Nephron (organoid): ENCODE measurements at regions not wholly inside any gene's neighbourhood (a gene's known extent, or its start where the extent isn't known, plus 50 kb on each side); places are given as distances from the start of the nearest gene placed in this dataset.

Source experiments
- H3K27ac Mint-ChIP-seq, 3 experiments: 2 replicates each; pipeline ENCODE4 v1.8.0; 2020; ENCODE audit warnings: mixed read lengths in 3 of 3, mild to moderate bottlenecking in 2 of 3, moderate library complexity in 1 of 3
- H3K27me3 Mint-ChIP-seq: 2 replicates; pipeline ENCODE4 v1.8.0; 2021; ENCODE audit warnings: low read depth, mild to moderate bottlenecking, moderate library complexity, mixed read lengths
- H3K36me3 Mint-ChIP-seq: 2 replicates; pipeline ENCODE4 v1.8.0; 2020; ENCODE audit warnings: low read depth, mixed read lengths
- H3K4me1 Mint-ChIP-seq: 2 replicates; pipeline ENCODE4 v1.8.0; 2020; ENCODE audit warnings: mixed read lengths
- H3K4me3 Mint-ChIP-seq, 3 experiments: 2 replicates each; pipeline ENCODE4 v1.8.0; 2020; ENCODE audit warnings: mild to moderate bottlenecking in 3 of 3, mixed read lengths in 3 of 3, moderate library complexity in 2 of 3
- H3K9me3 Mint-ChIP-seq: 2 replicates; pipeline ENCODE4 v1.8.0; 2020; ENCODE audit warnings: mixed read lengths
- TF ChIP-seq, protein P1 (sequence below), 3 experiments: fragments of 200-600 bp; sonication (generic); IDR thresholded peaks; one replicate each; pipeline ENCODE4 v1.5.0; 2021; ENCODE audit warnings: antibody characterized with exemption in 3 of 3; ENCODE audit not compliant: unreplicated experiment in 3 of 3

DNA sequence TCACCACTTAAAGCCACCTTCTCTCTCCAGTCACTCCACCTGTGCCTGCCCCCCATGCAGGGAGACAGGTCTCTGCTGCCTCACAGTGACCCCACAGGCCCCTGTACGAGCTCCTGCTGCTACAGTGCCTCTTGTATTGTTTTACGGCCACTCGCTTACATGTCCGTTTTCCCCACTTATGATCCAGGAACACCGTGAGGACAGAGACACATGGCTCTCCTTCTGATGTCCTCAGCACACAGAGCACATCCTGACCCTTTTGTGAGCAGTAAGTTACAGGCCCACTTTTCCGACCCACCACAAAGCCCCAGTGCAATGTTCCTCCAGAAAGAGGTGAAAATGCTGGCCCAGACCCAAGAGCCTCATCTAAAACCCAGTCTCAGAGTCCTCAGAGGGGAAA, 84.8 kb upstream of the GNAO1 start:
- H3K4me3 Mint-ChIP-seq = no peak overlapping the region
- H3K9me3 Mint-ChIP-seq = no peaks in the 10 kb centered on the region
- H3K36me3 Mint-ChIP-seq = no peaks in the 10 kb centered on the region
- TF ChIP-seq, protein P1, sequence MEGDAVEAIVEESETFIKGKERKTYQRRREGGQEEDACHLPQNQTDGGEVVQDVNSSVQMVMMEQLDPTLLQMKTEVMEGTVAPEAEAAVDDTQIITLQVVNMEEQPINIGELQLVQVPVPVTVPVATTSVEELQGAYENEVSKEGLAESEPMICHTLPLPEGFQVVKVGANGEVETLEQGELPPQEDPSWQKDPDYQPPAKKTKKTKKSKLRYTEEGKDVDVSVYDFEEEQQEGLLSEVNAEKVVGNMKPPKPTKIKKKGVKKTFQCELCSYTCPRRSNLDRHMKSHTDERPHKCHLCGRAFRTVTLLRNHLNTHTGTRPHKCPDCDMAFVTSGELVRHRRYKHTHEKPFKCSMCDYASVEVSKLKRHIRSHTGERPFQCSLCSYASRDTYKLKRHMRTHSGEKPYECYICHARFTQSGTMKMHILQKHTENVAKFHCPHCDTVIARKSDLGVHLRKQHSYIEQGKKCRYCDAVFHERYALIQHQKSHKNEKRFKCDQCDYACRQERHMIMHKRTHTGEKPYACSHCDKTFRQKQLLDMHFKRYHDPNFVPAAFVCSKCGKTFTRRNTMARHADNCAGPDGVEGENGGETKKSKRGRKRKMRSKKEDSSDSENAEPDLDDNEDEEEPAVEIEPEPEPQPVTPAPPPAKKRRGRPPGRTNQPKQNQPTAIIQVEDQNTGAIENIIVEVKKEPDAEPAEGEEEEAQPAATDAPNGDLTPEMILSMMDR (IDR thresholded peaks at IDR 0.05; ENCODE audit: unreplicated experiment in 3 of 3) = no peak
- H3K27me3 Mint-ChIP-seq = peaks cover 18% of the 10 kb centered on the region
- H3K27ac Mint-ChIP-seq = peak overlapping the region in 2 of 3 experiments; percentile 1 to 19
- H3K4me1 Mint-ChIP-seq = peaks cover 37% of the 10 kb centered on the region

DNA sequence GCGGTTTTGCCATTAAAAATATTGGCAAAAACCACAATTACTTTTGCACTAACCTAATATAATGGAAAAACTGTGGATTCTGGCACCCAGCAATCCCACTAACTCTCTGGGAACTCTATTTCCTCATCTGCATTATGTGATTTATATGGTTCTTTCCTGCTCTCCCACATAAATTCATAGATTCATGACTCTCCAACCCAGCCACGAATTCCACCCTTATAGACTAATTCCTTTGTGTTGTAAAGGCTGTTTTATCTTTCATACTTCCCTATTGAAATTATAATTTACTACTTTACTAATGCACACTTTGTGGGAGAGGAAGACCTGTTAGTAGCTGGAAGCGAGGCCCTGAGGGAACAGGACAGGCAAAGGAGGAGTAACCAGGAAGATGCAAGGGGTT, 88.4 kb upstream of the GNAO1 start:
- TF ChIP-seq, protein P1 (IDR thresholded peaks at IDR 0.05; ENCODE audit: unreplicated experiment in 3 of 3) = no peak
- Mint-ChIP-seq H3K27ac (peak overlapping the region; percentile 89 to 95 (median 91)), H3K4me1 (peaks cover 37% of the 10 kb centered on the region), H3K9me3 (no peaks in the 10 kb centered on the region), H3K4me3 (peak overlapping the region in 1 of 3 experiments; percentile 36), H3K27me3 (peaks cover 23% of the 10 kb centered on the region), H3K36me3 (no peaks in the 10 kb centered on the region)

DNA sequence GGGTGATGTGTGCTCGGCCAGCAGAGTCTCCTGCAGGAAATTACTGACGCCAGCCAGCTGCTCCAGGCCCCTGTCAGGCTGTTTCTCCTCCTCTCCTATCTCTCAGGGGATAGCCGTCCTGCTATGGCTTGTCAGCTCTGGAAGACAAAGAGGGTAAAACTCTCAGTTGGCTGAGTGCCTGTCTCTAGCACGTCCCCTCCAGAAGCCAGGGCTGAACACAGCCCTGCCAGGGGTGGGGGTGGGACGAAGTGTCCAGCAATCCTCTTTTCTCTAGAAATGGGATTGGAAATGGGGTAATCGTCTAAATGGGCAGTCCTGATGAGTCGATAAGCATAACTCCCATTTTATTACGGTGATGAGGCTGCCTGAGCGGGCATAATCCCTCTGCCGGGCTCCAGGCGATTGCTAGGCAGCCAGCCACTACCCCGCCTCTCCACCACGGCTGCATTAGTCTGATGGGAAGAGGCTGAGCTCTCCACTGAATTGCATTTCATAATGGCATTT, 89.1 kb upstream of the GNAO1 start:
- Mint-ChIP-seq H3K27ac (peak overlapping the region; percentile 89 to 95 (median 91)), H3K4me1 (peaks cover 37% of the 10 kb centered on the region), H3K36me3 (no peaks in the 10 kb centered on the region), H3K27me3 (peaks cover 28% of the 10 kb centered on the region), H3K9me3 (no peaks in the 10 kb centered on the region), H3K4me3 (peak overlapping the region; percentile 20 to 50 (median 36))
- TF ChIP-seq, protein P1 (IDR thresholded peaks at IDR 0.05; ENCODE audit: unreplicated experiment in 3 of 3) = no peak

DNA sequence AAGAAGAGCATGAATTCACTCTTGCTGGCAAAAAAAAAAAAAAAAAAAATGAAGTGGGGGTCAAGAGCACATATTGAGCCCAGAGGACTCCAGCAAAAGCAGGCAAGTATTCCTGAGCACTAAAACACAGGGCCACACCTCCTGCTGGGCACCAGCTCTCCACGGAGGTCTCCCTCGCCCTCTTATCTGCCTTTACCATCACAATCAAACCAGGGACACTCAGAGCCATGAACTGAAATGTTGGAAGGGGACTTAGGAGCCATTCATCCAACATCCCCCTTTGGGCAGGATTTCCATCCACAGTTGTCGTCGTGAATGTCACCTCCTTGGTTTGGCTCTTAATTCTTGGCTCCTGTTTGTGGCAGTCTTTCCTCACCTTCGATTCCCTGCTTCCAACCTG, 89.8 kb upstream of the GNAO1 start:
- TF ChIP-seq, protein P1 (IDR thresholded peaks at IDR 0.05; ENCODE audit: unreplicated experiment in 3 of 3) = no peak
- H3K27me3 Mint-ChIP-seq = peaks cover 24% of the 10 kb centered on the region
- H3K36me3 Mint-ChIP-seq = no peaks in the 10 kb centered on the region
- peaks cover 33% of the 10 kb centered on the region for H3K4me1 Mint-ChIP-seq
- peak overlapping the region; percentile 89 to 95 (median 91) for H3K27ac Mint-ChIP-seq
- no peaks in the 10 kb centered on the region for H3K9me3 Mint-ChIP-seq
- peak overlapping the region in 1 of 3 experiments; percentile 36 for H3K4me3 Mint-ChIP-seq

DNA sequence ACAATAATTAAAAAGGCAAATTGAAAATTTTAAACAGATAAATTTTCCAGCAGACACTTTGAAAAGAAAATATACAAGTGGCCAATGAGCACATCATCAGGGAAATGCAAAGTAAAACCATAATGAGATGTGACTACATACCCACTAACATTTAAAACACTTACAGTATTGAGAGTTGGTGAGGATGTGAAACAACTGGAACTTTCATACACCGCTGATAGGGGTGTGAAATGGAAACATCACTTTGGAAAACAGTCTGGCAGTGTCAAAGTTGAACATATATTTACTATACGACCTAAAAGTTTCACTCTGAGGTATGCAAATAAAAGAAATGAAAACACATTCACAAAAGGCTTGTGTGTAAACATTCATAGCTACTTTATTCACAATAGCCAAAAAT, 94.0 kb upstream of the GNAO1 start:
- no peak overlapping the region for H3K27ac Mint-ChIP-seq
- TF ChIP-seq, protein P1 (IDR thresholded peaks at IDR 0.05; ENCODE audit: unreplicated experiment in 3 of 3) = no peak
- H3K4me3 Mint-ChIP-seq = no peak overlapping the region
- H3K36me3 Mint-ChIP-seq = no peaks in the 10 kb centered on the region
- H3K27me3 Mint-ChIP-seq = peaks cover 10% of the 10 kb centered on the region
- H3K4me1 Mint-ChIP-seq = peaks cover 22% of the 10 kb centered on the region
- no peaks in the 10 kb centered on the region for H3K9me3 Mint-ChIP-seq

DNA sequence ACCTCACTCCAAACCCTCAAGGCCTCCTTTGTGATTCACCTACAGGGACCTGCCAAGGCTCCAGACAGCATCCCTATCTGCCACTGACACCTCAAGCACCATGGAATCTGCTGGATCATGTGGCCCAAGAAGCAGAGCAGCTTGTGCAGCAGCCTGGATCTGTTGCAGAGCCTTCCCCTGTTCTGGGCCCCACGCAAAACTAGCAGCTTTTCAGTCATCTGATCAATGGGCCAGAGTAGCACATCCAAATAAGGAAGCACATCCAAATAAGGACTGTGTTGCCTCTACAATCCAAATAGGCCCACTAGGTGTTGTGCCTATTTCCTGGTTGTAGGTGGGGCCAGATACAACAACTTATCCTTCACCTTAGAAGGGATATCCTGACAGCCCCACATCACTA, 97.1 kb upstream of the GNAO1 start:
- Mint-ChIP-seq H3K27me3 (peaks cover 10% of the 10 kb centered on the region), H3K27ac (no peak overlapping the region), H3K9me3 (no peaks in the 10 kb centered on the region), H3K4me1 (peaks cover under 1% of the 10 kb centered on the region), H3K4me3 (no peak overlapping the region), H3K36me3 (no peaks in the 10 kb centered on the region)
- TF ChIP-seq, protein P1 (IDR thresholded peaks at IDR 0.05; ENCODE audit: unreplicated experiment in 3 of 3) = no peak
